ENCODE measurements at regions not wholly inside any gene's neighbourhood (a gene's known extent, or its start where the extent isn't known, plus 50 kb on each side); places are given as distances from the start of the nearest gene placed in this dataset.

- no peak for DNase-seq (ENCODE audit: low read depth, low spot score)
- no peak overlapping the region for H3K27ac ChIP-seq
These were observed 275.1 kb upstream of the PKDCC start for GRCh38 chr2:41772697-41773096.

- no peak for DNase-seq (ENCODE audit: low read depth, low spot score)
- no peak overlapping the region for H3K27ac ChIP-seq
These were observed 273.7 kb upstream of the PKDCC start for GRCh38 chr2:41774011-41774605.

- no peak overlapping the region for H3K27ac ChIP-seq
- DNase-seq (ENCODE audit: low read depth, low spot score) = no peak
These were observed 272.3 kb upstream of the PKDCC start for GRCh38 chr2:41775366-41776025.

GRCh38 chr2:41779888-41780287 is 267.9 kb upstream of the PKDCC start:
- H3K27ac ChIP-seq = no peak overlapping the region

GRCh38 chr2:41782306-41783158 is 265.3 kb upstream of the PKDCC start:
- no peak overlapping the region for H3K27ac ChIP-seq
- no peak for DNase-seq (ENCODE audit: low read depth, low spot score)

More at GRCh38 chr2:41779888-41780287, 267.9 kb upstream of the PKDCC start:
- DNase-seq (ENCODE audit: low read depth, low spot score) = no peak

- DNase-seq (ENCODE audit: low read depth, low spot score) = no peak
These were observed 263.3 kb upstream of the PKDCC start for GRCh38 chr2:41784496-41784895.

GRCh38 chr2:41785251-41786022 is 262.4 kb upstream of the PKDCC start:
- no peak for DNase-seq (ENCODE audit: low read depth, low spot score)
- H3K27ac ChIP-seq = no peak overlapping the region

More at GRCh38 chr2:41784496-41784895, 263.3 kb upstream of the PKDCC start:
- H3K27ac ChIP-seq = no peak overlapping the region

- no peak overlapping the region for H3K27ac ChIP-seq
- DNase-seq (ENCODE audit: low read depth, low spot score) = no peak
These were observed 256.3 kb upstream of the PKDCC start for GRCh38 chr2:41791523-41791922.

- DNase-seq (ENCODE audit: low read depth, low spot score) = no peak
These were observed 244.5 kb upstream of the PKDCC start for GRCh38 chr2:41803361-41803760.

GRCh38 chr2:41806286-41806685 is 241.5 kb upstream of the PKDCC start:
- no peak overlapping the region for H3K27ac ChIP-seq
- DNase-seq (ENCODE audit: low read depth, low spot score) = no peak

More at GRCh38 chr2:41803361-41803760, 244.5 kb upstream of the PKDCC start:
- no peak overlapping the region for H3K27ac ChIP-seq

GRCh38 chr2:41821167-41821566 is 226.7 kb upstream of the PKDCC start:
- H3K27ac ChIP-seq = no peak overlapping the region
- DNase-seq (ENCODE audit: low read depth, low spot score) = no peak

- no peak for DNase-seq (ENCODE audit: low read depth, low spot score)
- no peak overlapping the region for H3K27ac ChIP-seq
These were observed 220.9 kb upstream of the PKDCC start for GRCh38 chr2:41826921-41827320.

- H3K27ac ChIP-seq = no peak overlapping the region
- DNase-seq (ENCODE audit: low read depth, low spot score) = no peak
These were observed 220.4 kb upstream of the PKDCC start for GRCh38 chr2:41827354-41827971.

- H3K27ac ChIP-seq = no peak overlapping the region
- no peak for DNase-seq (ENCODE audit: low read depth, low spot score)
These were observed 219.7 kb upstream of the PKDCC start for GRCh38 chr2:41828052-41828643.

- no peak for DNase-seq (ENCODE audit: low read depth, low spot score)
- no peak overlapping the region for H3K27ac ChIP-seq
These were observed 218.8 kb upstream of the PKDCC start for GRCh38 chr2:41829052-41829451.

- DNase-seq (ENCODE audit: low read depth, low spot score) = no peak
- H3K27ac ChIP-seq = no peak overlapping the region
These were observed 217.2 kb upstream of the PKDCC start for GRCh38 chr2:41830600-41830999.

- no peak for DNase-seq (ENCODE audit: low read depth, low spot score)
- no peak overlapping the region for H3K27ac ChIP-seq
These were observed 215.6 kb upstream of the PKDCC start for GRCh38 chr2:41832218-41832617.

- DNase-seq (ENCODE audit: low read depth, low spot score) = no peak
These were observed 212.4 kb upstream of the PKDCC start for GRCh38 chr2:41835401-41835800.

GRCh38 chr2:41836948-41837347 is 210.9 kb upstream of the PKDCC start:
- DNase-seq (ENCODE audit: low read depth, low spot score) = no peak
- no peak overlapping the region for H3K27ac ChIP-seq

More at GRCh38 chr2:41835401-41835800, 212.4 kb upstream of the PKDCC start:
- no peak overlapping the region for H3K27ac ChIP-seq

GRCh38 chr2:41837610-41838009 is 210.2 kb upstream of the PKDCC start:
- no peak for DNase-seq (ENCODE audit: low read depth, low spot score)
- H3K27ac ChIP-seq = no peak overlapping the region
